Thyroid gland (tissue), 4 donors: ENCODE measurements at regions not wholly inside any gene's neighbourhood (a gene's known extent, or its start where the extent isn't known, plus 50 kb on each side); places are given as distances from the start of the nearest gene placed in this dataset.

Experiments used
- DNase-seq, 2 donors: peaks; one replicate each; pipeline ENCODE4 v3.0.0-alpha.2; 2019
- H3K27ac ChIP-seq, 3 donors: fragments of 200-600 bp; sonication (generic); 1 replicate in 2 of 3; 2 replicates in 1 of 3; pipeline ENCODE4 v1.5.1; 2016 to 2019; ENCODE audit warnings: mild to moderate bottlenecking in 1 of 3, moderate library complexity in 1 of 3
- H3K27me3 ChIP-seq: fragments of 200-600 bp; sonication (generic); one replicate; pipeline ENCODE4 v1.5.1; 2019
- H3K36me3 ChIP-seq, 2 donors: fragments of 200-600 bp; sonication (generic); one replicate each; pipeline ENCODE4 v1.5.1; 2016 to 2019
- H3K4me1 ChIP-seq, 2 donors: fragments of 200-600 bp; sonication (generic); one replicate each; pipeline ENCODE4 v1.5.1; 2017 to 2019
- H3K4me3 ChIP-seq, 3 donors: fragments of 200-600 bp; sonication (generic); replicated peaks in 1 of 3; 1 replicate in 2 of 3; 2 replicates in 1 of 3; pipeline ENCODE4 v1.5.1; 2016; ENCODE audit warnings: mild to moderate bottlenecking in 1 of 3
- H3K9me3 ChIP-seq: fragments of 200-600 bp; sonication (generic); one replicate; pipeline ENCODE4 v1.5.1; 2017
- CTCF ChIP-seq, 6 experiments: fragments of 200-600 bp in 3 of 6; fragments of 450-650 bp in 3 of 6; sonication (generic) in 3 of 6; IDR thresholded peaks; one replicate each; pipeline ENCODE4 v1.5.1; 2016 to 2019; ENCODE audit warnings: antibody characterized with exemption in 6 of 6, mild to moderate bottlenecking in 2 of 6, inconsistent platforms in 1 of 6, moderate library complexity in 1 of 6
- POLR2A ChIP-seq, 2 donors: fragments of 450-650 bp; IDR thresholded peaks; one replicate each; pipeline ENCODE4 v1.6.1; 2017; ENCODE audit warnings: antibody characterized with exemption in 2 of 2, mild to moderate bottlenecking in 2 of 2, moderate library complexity in 1 of 2
- WGBS, 2 donors: methylation state at CpG; one replicate each; pipeline ENCODE4 v1.1.5; 2017; 5-methylcytosine and 5-hydroxymethylcytosine counted together
- intact Hi-C: fragments of 100-400 bp; cut with DNase I; formaldehyde crosslinking; loops from one replicate; pipeline ENCODE4 v1.15.1; 2023

DNA sequence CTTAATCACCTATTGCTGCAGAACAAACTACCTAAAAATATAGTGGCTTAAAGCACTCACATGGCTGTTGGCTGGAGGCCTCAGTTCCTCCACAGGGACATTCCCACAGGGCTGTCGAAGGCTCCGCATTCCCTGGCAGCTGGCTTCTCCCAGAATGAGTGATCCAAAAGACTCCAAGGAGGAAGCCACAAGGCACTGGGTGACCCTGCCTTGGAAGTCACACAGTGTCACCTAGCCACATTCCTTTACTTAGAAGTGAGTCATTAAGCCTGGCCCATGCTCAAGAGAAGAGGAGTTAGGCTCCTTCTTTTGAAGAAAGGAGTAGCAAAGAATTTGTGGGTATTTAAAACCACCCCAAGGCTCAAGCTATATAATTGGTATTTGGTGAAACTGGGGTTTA, 63.9 kb upstream of the MAP1LC3B2 start:
- TF ChIP-seq POLR2A (IDR thresholded peaks at IDR 0.05) (no peak), CTCF (IDR thresholded peaks at IDR 0.05) (no peak)
- H3K27ac ChIP-seq, result no peak overlapping the region
- DNase-seq, result peak in 1 of 2 donors; percentile 15
- intact Hi-C loops, result no loop called here
- H3K9me3 ChIP-seq, result no peaks in the 10 kb centered on the region
- no peaks in the 10 kb centered on the region for H3K4me1 ChIP-seq
- 60 to 69% methylated on average over 2 of the region's 2 CpGs for WGBS, 2 donors
- H3K27me3 ChIP-seq, result no peaks in the 10 kb centered on the region
- no peak overlapping the region for H3K4me3 ChIP-seq
- no peaks in the 10 kb centered on the region for H3K36me3 ChIP-seq

GRCh38 chr12:116497051-116497591, 62.1 kb upstream of the MAP1LC3B2 start:
- WGBS, 2 donors, result 89 to 93% methylated on average over 6 to 12 of the region's 15 CpGs
- TF ChIP-seq CTCF (IDR thresholded peaks at IDR 0.05), result no peak
- TF ChIP-seq POLR2A (IDR thresholded peaks at IDR 0.05), result no peak
- intact Hi-C loops, result no loop called here
- Histone ChIP-seq H3K4me3 (no peak overlapping the region), H3K27ac (no peak overlapping the region), H3K9me3 (no peaks in the 10 kb centered on the region), H3K4me1 (no peaks in the 10 kb centered on the region), H3K27me3 (no peaks in the 10 kb centered on the region), H3K36me3 (no peaks in the 10 kb centered on the region)
- no peak for DNase-seq

- H3K36me3 ChIP-seq, result no peaks in the 10 kb centered on the region
- H3K4me1 ChIP-seq, result no peaks in the 10 kb centered on the region
- TF ChIP-seq CTCF (IDR thresholded peaks at IDR 0.05) (no peak), POLR2A (IDR thresholded peaks at IDR 0.05) (no peak)
- no peak for DNase-seq
- 68 to 78% methylated on average over 1 of the region's 1 CpG for WGBS, 2 donors
- no peak overlapping the region for H3K27ac ChIP-seq
- no peak overlapping the region for H3K4me3 ChIP-seq
- no peaks in the 10 kb centered on the region for H3K27me3 ChIP-seq
- H3K9me3 ChIP-seq, result no peaks in the 10 kb centered on the region
- intact Hi-C loops, result no loop called here
These were observed 60.7 kb upstream of the MAP1LC3B2 start for GRCh38 chr12:116498471-116498870.

DNA sequence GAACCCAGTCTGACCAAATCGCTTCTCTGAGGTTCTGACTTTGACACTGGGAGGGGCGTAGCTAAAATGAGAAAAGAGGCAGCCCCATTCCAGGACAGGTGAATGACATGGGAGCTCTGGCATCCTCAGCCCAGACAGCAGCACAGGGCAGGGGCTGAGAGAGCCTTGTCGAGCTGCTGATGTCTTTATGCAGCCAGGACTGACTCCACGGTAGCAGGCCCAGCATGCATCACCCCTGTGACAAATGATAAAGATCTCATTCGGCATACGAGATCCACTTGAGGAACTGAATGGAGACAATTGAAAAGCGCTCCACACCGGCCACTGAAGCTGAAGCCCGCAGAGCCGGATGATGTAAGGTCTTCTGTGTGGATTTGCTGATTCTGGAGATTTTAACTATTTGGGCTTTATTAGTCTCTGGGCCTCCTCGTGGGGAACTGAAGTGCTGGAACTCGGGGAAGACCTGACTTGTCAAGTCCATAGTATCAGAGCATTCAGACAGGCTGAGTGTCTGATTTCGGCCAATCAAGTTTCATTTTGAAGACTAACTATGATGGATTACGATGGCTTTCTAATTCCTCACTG, 56.9 kb upstream of the MAP1LC3B2 start:
- TF ChIP-seq CTCF (IDR thresholded peaks at IDR 0.05) (no peak), POLR2A (IDR thresholded peaks at IDR 0.05) (no peak)
- H3K27me3 ChIP-seq, result no peaks in the 10 kb centered on the region
- no peak overlapping the region for H3K4me3 ChIP-seq
- intact Hi-C loops, result no loop called here
- no peaks in the 10 kb centered on the region for H3K9me3 ChIP-seq
- WGBS, 2 donors, result 59 to 71% methylated on average over 13 to 14 of the region's 14 CpGs
- peaks cover 0 to 11% of the 10 kb centered on the region in 2 donors for H3K4me1 ChIP-seq
- H3K36me3 ChIP-seq, result no peaks in the 10 kb centered on the region
- DNase-seq, result no peak
- H3K27ac ChIP-seq, result no peak overlapping the region

- 90 to 95% methylated on average over 9 of the region's 9 CpGs for WGBS, 2 donors
- no peak overlapping the region for H3K27ac ChIP-seq
- intact Hi-C loops, result no loop called here
- no peaks in the 10 kb centered on the region for H3K9me3 ChIP-seq
- H3K27me3 ChIP-seq, result no peaks in the 10 kb centered on the region
- TF ChIP-seq POLR2A (IDR thresholded peaks at IDR 0.05) (no peak), CTCF (IDR thresholded peaks at IDR 0.05) (no peak)
- H3K4me3 ChIP-seq, result no peak overlapping the region
- no peak for DNase-seq
- H3K36me3 ChIP-seq, result no peaks in the 10 kb centered on the region
- H3K4me1 ChIP-seq, result peaks cover 0 to 11% of the 10 kb centered on the region in 2 donors
These were observed 56.1 kb upstream of the MAP1LC3B2 start for GRCh38 chr12:116502989-116503496.
